ENCODE measurements at regions not wholly inside any gene's neighbourhood (a gene's known extent, or its start where the extent isn't known, plus 50 kb on each side); places are given as distances from the start of the nearest gene placed in this dataset.
A peak's percentile ranks its signal among the peaks of the same experiment; 100 is the strongest.

- peak in 1 of 2 donors; percentile 41 for DNase-seq
Observed at GRCh38 chr6:134707342-134708031, 242.4 kb downstream of the ALDH8A1 start.

GRCh38 chr6:134706806-134707205 lies 243.1 kb downstream of the ALDH8A1 start:
- no peak for DNase-seq

GRCh38 chr6:134706153-134706552 lies 243.7 kb downstream of the ALDH8A1 start:
- peak; percentile 19 to 40 for DNase-seq

DNA sequence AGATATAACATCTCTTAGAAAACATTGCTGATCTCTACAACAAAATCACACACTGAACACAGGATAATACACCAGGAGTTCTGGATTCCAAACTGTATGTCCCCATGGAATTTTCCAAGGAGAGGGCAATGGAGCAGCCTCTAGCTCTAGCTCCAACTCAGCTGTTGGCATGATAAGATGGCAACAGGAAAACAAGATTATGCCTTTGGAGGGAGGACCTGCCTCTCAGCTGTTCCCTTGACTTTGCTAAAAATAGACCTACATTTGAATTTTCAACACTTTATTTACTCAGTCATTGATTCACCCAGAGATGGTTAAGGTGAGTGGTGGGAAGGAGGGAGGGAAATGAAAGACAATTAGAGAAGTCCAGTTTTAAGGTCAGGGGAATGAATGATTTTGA lies 246.7 kb downstream of the ALDH8A1 start:
- no peak for DNase-seq

DNA sequence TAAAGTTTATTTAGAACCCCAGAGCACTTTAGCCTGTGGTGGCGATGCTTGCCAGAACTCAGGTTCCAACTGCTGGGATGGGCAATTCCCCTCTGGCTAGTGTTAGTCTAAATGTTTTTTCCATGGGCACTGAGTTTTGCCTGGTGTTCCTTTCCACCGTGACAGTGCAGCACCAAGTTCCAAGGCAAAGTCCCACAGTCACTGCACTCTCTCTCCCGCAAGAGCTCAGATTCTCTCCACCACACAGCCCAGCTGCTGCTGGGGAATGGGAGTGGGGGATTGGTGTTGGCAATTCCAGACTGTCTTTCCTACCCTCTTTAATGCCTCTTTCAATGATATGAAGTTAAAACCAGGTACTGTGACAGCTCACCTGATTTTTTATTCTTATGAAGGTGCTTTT lies 247.6 kb downstream of the ALDH8A1 start:
- no peak for DNase-seq

DNA sequence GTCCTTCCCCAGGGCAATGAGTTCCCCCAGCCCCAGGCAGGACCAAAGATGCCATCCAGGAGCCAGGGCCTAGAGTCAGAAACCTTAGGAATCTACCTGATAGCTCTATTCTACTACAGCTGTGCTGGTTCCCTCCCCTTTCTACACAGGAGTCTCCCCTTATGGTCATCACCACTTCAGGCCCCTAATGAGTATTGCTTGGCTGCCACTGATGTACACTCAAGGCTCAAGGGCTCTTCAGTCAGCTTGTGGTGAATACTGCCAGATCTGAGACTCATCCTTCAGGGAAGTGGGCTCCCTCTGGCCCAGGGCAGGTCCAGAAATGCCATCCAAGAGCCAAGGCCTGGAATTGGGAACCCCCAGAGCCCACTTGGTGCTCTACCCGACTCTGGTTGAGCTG lies 248.6 kb downstream of the ALDH8A1 start:
- DNase-seq = no peak

DNA sequence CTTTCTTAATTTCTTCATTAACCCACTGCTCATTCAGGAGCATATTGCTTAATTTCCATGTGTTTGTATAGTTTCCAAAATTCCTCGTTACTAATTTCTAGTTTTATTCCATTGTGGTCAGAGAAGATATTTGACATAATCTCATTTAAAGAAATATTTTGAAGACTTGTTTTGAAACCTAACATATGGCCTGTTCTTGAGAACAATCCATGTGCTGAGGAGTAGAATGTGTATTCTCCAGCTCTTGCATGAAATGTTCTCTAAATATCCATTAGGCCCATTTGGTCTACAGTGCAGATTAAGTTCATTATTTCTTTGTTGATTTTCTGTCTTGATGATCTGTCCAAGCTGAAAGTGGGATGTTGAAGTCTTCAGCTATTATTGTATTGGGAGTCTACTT lies 251.7 kb downstream of the ALDH8A1 start:
- no peak for DNase-seq

DNA sequence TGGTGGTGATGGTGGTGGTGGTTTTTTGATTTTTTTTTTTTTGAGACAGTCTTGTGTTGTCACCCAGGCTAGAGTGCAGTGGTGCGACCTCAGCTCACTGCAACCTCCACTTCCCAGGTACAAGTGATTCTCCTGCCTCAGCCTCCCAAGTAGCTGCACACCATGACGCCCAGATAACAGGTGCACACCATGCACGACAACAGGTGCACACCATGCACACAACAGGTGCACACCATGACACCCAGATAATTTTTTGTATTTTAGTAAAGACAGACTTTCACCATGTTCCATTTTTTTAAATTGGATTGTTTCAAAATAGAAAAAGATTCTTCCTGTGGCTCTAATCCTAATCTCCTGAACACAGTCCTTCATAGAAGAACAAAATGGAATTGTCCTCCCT lies 257.9 kb downstream of the ALDH8A1 start:
- no peak for DNase-seq

- no peak for DNase-seq
Observed at GRCh38 chr6:134691180-134691579, 258.7 kb downstream of the ALDH8A1 start.

GRCh38 chr6:134690048-134690447 lies 259.9 kb downstream of the ALDH8A1 start:
- no peak for DNase-seq

GRCh38 chr6:134689641-134690040 lies 260.3 kb downstream of the ALDH8A1 start:
- DNase-seq = peak in 1 of 2 donors; percentile 10

DNA sequence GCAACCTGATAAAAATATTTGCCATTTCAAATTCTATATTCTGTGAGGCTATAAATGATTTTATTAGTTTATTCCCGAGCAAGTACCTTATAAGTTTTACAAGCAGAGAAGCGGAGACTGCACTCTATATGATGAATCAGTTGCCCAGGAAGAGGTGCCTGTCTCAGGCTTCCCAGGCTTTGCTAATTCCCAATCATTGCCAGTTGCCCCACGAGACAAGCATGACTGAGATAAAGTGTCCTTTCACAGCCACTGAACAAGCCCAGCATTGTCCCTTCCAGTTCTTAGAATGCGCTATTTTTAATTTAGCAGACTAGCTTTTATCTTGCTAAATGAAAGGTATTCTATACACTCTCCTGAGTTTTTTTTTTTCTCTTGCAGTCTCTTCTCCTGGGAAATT lies 260.7 kb downstream of the ALDH8A1 start:
- DNase-seq = peak; percentile 63 to 92

DNA sequence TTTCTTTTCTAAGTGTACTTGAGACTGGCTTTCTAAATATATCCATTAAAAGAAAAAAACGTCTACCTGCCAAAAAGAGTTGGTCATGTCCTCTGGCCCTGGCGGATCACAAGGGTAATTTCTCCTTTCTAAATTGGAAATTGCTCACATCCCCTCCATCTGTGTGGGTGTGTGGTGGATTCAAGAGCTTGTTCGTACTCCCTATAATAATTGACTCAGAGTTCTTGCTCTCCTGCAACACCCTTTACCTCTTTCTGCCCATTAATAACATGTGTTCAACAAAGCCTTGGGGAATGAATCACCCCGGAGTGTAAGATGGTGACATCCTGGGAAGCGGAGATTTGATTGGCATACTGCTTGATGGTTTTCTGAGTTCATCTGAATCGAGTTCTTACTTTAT lies 263.8 kb downstream of the ALDH8A1 start:
- DNase-seq = no peak

DNA sequence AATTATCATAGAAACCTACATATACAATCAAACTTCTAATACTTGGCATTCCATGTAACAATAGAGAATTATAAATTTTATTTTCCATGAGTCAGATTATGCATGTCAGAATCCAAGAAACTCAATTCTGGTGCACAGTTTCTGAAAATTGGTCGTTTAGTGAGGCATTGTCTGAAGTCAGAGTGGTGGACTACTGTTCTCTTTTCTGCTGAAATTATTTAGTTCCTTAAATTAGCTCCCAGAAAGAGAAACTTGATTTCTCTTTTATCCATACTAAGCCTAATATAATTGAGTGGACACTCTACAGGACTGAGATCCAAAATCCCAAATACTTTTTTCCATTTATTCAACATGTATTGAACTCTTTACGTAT lies 265.5 kb downstream of the ALDH8A1 start:
- no peak for DNase-seq

- DNase-seq = no peak
Observed at GRCh38 chr6:134683783-134684422, 266.0 kb downstream of the ALDH8A1 start.

DNA sequence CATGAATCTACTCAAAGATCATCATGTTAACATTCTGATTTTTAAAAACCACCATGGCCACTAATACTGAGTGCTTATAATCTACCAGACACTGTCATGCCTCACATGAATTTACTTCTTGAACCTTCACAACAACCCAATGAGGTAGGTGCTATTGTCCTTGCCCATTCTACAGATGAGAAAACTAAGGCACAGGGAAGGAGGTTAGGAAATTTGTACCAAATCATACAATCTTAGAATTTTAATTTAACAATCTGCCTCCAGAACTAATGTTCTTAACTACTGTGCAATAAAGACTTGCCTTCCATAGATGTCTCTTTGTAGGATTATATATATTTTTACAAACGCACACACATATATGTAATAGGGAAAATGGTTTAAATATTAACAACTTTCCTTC lies 269.5 kb downstream of the ALDH8A1 start:
- DNase-seq = no peak

GRCh38 chr6:134680021-134680420 lies 269.9 kb downstream of the ALDH8A1 start:
- no peak for DNase-seq

DNA sequence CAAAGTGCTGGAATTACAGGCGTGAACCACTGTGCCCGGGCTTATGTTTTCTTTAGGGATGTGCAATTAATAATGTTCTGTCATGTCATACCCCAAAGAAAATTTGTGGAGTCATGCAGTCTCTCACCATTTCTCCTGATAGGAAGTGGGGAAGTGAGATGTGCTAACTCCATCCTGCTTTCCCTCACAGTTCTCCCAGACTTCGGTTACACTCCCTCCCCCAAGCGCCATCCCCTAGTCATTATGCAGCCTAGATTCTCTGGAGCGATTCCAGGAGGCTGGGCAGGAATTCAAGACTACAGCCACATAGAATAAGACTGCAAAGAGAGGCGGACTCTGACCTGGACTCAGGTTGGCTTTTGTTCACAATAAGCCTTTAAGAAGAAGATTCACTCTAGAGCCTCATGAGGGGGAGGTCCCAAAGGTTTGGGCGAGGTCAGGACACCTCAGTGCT lies 271.4 kb downstream of the ALDH8A1 start:
- DNase-seq = peak; percentile 20 to 66

GRCh38 chr6:134676307-134677281 lies 273.3 kb downstream of the ALDH8A1 start:
- no peak for DNase-seq

DNA sequence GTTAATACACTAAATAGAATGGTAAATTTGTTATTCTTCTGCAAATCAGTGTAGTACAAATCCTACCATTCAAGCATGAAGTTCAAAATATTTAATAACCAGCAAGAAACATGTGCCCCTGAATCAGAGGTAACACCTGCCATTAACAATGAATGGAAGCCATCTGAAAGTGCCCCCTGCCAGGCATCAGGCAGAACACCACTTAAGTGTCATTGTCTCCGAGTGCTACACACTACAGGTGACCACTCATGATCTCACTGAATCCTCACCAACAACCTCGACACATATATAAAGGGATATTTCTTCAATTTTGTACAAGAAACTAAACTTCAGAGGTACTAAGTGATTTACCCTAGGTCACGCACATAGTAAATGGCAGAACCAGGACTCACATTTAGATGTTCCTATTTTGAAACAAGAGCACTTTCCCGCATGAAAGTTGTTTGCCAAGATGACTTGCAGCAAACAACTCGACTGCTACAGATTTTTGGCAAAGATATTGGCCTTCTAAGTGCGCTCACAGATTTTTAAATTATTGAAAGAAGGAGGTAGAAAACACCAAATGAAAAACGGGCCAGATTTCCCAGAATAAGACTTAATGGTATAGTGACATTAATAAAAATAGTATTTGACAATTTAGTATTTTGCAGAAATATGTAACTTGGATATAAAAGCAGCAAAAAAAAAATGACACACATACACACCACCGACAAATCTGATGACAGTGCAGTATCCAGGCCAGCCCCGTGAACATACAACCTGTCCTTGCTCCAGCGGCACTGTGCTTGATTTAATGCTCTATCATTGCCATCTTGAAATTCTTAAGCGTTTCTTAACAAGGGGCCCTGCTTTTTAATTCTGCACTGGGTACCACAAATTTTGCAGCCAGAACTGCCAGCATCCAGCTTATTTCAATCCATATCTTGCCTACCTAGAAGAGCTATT lies 274.5 kb downstream of the ALDH8A1 start:
- no peak for DNase-seq

DNA sequence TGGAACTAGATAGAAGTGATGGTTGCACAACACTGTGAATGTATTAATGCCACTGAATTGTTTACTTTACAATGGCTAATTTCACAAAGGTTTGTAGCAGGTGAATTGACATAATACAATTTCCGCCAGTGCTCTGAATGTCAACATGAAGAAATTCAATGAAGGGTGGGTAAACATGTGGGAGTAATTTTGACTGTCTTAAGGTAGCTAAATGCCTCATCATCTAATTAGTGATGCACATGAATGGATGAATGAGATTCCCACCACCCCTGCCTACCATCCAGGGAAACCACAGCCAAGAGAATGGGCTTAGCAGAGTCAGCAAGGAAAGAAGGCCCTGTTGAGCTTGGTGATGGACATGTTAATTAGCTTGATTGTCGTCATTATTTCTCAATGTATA lies 275.3 kb downstream of the ALDH8A1 start:
- no peak for DNase-seq

- no peak for DNase-seq
Observed at GRCh38 chr6:134669485-134669884, 280.4 kb downstream of the ALDH8A1 start.

Measured in hippocampal formation (tissue), 2 donors.